ENCODE measurements at regions not wholly inside any gene's neighbourhood (a gene's known extent, or its start where the extent isn't known, plus 50 kb on each side); places are given as distances from the start of the nearest gene placed in this dataset.

DNA sequence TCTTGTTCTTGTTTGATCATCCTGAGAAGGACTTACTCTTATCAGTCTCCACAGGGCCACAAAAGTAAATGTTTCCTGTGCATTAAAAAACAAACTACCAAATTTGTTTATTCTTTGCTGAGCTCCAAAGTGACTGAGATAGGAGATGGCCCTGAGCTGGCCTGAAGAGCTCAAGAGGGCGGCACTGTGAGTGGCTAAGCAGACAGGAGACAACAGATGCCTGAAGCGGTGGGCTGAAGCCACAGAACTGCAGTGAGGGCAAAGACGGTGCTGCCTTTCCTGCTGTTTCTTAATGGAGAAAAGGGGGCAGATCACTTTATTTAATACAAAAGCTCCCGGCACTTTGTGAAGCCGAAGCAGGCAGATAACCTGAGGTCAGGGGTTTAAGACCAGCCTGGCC is 379.6 kb downstream of the ARL4A start:
- TF ChIP-seq ELF4 (IDR thresholded peaks at IDR 0.05) (no peak), FOXK2 (IDR thresholded peaks at IDR 0.05) (no peak), BHLHE40 (IDR thresholded peaks at IDR 0.05; ENCODE audit: borderline replicate concordance) (no peak), SP1 (IDR thresholded peaks at IDR 0.05) (no peak), PKNOX1 (IDR thresholded peaks at IDR 0.05) (no peak), ARNT (IDR thresholded peaks at IDR 0.05) (no peak), LEF1 (IDR thresholded peaks at IDR 0.05; ENCODE audit: borderline replicate concordance) (no peak), HDGF (IDR thresholded peaks at IDR 0.05; ENCODE audit: borderline replicate concordance) (no peak), FOXA1 (IDR thresholded peaks at IDR 0.05) (no peak)

Measured in HEK293T (cell line).